AG09309 (cell line): ENCODE measurements at regions not wholly inside any gene's neighbourhood (a gene's known extent, or its start where the extent isn't known, plus 50 kb on each side); places are given as distances from the start of the nearest gene placed in this dataset.
"Not testable (repeated sequence)": the region's sequence is repeated elsewhere in the genome, so short reads cannot be mapped to it uniquely, and the experiment has no call there.

Source experiments
- DNase-seq: peaks from one replicate; pipeline ENCODE4 v3.0.0-alpha.2; 2010; ENCODE audit warnings: low read depth
- H3K4me3 ChIP-seq: 2 replicates; pipeline ENCODE4 v1.5.1; 2011; ENCODE audit warnings: mild to moderate bottlenecking, low read depth, low read length, moderate library complexity; ENCODE audit not compliant: control insufficient read depth
- CTCF ChIP-seq: IDR thresholded peaks from 2 replicates; pipeline ENCODE4 v1.5.1; 2011; ENCODE audit warnings: mild to moderate bottlenecking, low read depth, low read length, inconsistent platforms; ENCODE audit not compliant: insufficient read depth, control insufficient read depth; ENCODE audit errors: missing control alignments

GRCh38 chr16:17744921-17745572 lies 274.3 kb upstream of the XYLT1 start:
- H3K4me3 ChIP-seq: no peak overlapping the region
- no peak for TF ChIP-seq CTCF
- no peak for DNase-seq

- H3K4me3 ChIP-seq: no peak overlapping the region
- DNase-seq: no peak
- no peak for TF ChIP-seq CTCF
These were observed 272.8 kb upstream of the XYLT1 start for GRCh38 chr16:17743578-17743977.

- H3K4me3 ChIP-seq: no peak overlapping the region
- no peak for TF ChIP-seq CTCF
- DNase-seq: no peak
These were observed 272.4 kb upstream of the XYLT1 start for GRCh38 chr16:17743158-17743557.

- DNase-seq: not testable (repeated sequence)
These were observed 264.3 kb upstream of the XYLT1 start for GRCh38 chr16:17735099-17735498.

GRCh38 chr16:17729820-17730219 lies 259.1 kb upstream of the XYLT1 start:
- TF ChIP-seq CTCF: no peak
- no peak for DNase-seq
- H3K4me3 ChIP-seq: no peak overlapping the region

More at GRCh38 chr16:17735099-17735498, 264.3 kb upstream of the XYLT1 start:
- H3K4me3 ChIP-seq: not testable (repeated sequence)

GRCh38 chr16:17728196-17728595 lies 257.4 kb upstream of the XYLT1 start:
- no peak for TF ChIP-seq CTCF
- DNase-seq: no peak
- H3K4me3 ChIP-seq: no peak overlapping the region

- H3K4me3 ChIP-seq: no peak overlapping the region
- no peak for DNase-seq
- TF ChIP-seq CTCF: no peak
These were observed 253.6 kb upstream of the XYLT1 start for GRCh38 chr16:17724242-17724898.
